ENCODE measurements at regions not wholly inside any gene's neighbourhood (a gene's known extent, or its start where the extent isn't known, plus 50 kb on each side); places are given as distances from the start of the nearest gene placed in this dataset.

DNA sequence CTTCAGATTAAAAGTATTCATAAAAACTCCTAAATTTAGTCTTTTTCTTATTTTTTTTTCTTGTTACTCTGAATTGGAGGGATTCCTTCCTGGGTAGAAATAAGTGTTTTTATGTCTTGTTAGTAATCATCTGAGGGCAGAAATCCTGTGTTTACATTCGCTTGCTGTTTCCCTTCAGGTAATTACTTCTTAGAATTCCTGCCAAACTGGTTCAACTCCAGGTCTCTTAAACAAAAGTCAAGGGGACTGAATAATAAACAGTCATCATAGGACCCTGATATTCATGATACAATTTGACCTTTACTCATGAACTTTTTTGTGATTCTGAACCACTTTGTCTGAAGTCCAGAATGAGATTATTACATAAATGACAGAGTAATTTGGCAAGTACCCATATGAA, 843.9 kb downstream of the FLRT2 start:
- POLR2A ChIA-PET (ENCODE audit: unreplicated experiment) = no interaction called here
- no TSS peak for BruUV-seq (replicated peaks)
- no peak for ATAC-seq (ENCODE audit: low read depth)

More for the DNA sequence above, 843.9 kb downstream of the FLRT2 start:
- in situ Hi-C loops (cut with MboI; ENCODE audit: low sequenced_read_pairs) = no loop called here
- no peak overlapping the region for H2AFZ ChIP-seq (replicated peaks; ENCODE audit: low read length, poor library complexity)
- H4K5ac ChIP-seq (ENCODE audit: low read depth, low read length) = no peak overlapping the region
- no peak overlapping the region for H3K18ac ChIP-seq (ENCODE audit: low read depth, low read length)
- no peak overlapping the region for H3K23ac ChIP-seq (ENCODE audit: low read depth, low read length)
- DNase-seq = no peak
- intact Hi-C loops (cut with micrococcal nuclease) = no loop called here
- H3K9ac ChIP-seq (ENCODE audit: low read depth, low read length) = no peak overlapping the region
- CTCF ChIA-PET = no interaction called here
- no peaks in the 10 kb centered on the region for H3K4me1 ChIP-seq (ENCODE audit: control insufficient read depth, insufficient read depth, low read length)
- H3K14ac ChIP-seq (replicated peaks; ENCODE audit: low read depth, low read length) = no peak overlapping the region
- no peaks in the 10 kb centered on the region; the same call in 1 of the 2 replicates for H3K9me3 ChIP-seq (ENCODE audit: control insufficient read depth, insufficient read depth, low read length)
- no peak overlapping the region for H4K8ac ChIP-seq (ENCODE audit: low read depth in 2 of 2, low read length in 2 of 2)
- H2AK5ac ChIP-seq (ENCODE audit: low read depth, low read length) = no peak overlapping the region
- no peak overlapping the region for H3K4me3 ChIP-seq (ENCODE audit: insufficient read depth, low read depth, low read length)
- H4K91ac ChIP-seq (ENCODE audit: insufficient read depth, low read depth, low read length) = no peak overlapping the region
- H2BK15ac ChIP-seq (ENCODE audit: low read depth, low read length) = no peak overlapping the region
- no peak overlapping the region for H2AK9ac ChIP-seq (replicated peaks; ENCODE audit: low read depth, low read length, poor library complexity)
- no peak overlapping the region for H3K27ac ChIP-seq (ENCODE audit: insufficient read depth, low read length)
- H3K56ac ChIP-seq (ENCODE audit: extremely low read depth, insufficient read depth, low read length) = no peak overlapping the region
- H3K27me3 ChIP-seq (ENCODE audit: control insufficient read depth, insufficient read depth, low read length) = no peaks in the 10 kb centered on the region
- no peaks in the 10 kb centered on the region for H4K20me1 ChIP-seq (ENCODE audit: insufficient read depth, low read length)
- no peak overlapping the region for H2BK5ac ChIP-seq (ENCODE audit: low read depth, low read length, poor library complexity, severe bottlenecking)
- no peak overlapping the region for H2BK20ac ChIP-seq (ENCODE audit: low read depth, low read length)
- no peaks in the 10 kb centered on the region for H3K9me1 ChIP-seq (ENCODE audit: insufficient read depth, low read length)
- no CpG with 5 or more reads among the region's 1 CpG for WGBS, 2 experiments (ENCODE audit: extremely low coverage in 2 of 2, insufficient read length in 1 of 2)
- TF ChIP-seq MAZ (IDR thresholded peaks at IDR 0.05; ENCODE audit: borderline replicate concordance, low read depth, low read length) (no peak), MAFK (IDR thresholded peaks at IDR 0.05; ENCODE audit: low read depth, low read length) (no peak), RAD21 (IDR thresholded peaks at IDR 0.05; ENCODE audit: low read length) (no peak), RCOR1 (IDR thresholded peaks at IDR 0.05; ENCODE audit: insufficient replicate concordance, low read length) (no peak), POLR2A (IDR thresholded peaks at IDR 0.05; ENCODE audit: low read depth, low read length) (no peak), CEBPB (IDR thresholded peaks at IDR 0.05; ENCODE audit: low read depth, low read length) (no peak), MXI1 (IDR thresholded peaks at IDR 0.05; ENCODE audit: borderline replicate concordance, low read depth, low read length) (no peak), FOS (IDR thresholded peaks at IDR 0.05; ENCODE audit: low read depth, low read length) (no peak)
- TF ChIP-seq, protein P1, sequence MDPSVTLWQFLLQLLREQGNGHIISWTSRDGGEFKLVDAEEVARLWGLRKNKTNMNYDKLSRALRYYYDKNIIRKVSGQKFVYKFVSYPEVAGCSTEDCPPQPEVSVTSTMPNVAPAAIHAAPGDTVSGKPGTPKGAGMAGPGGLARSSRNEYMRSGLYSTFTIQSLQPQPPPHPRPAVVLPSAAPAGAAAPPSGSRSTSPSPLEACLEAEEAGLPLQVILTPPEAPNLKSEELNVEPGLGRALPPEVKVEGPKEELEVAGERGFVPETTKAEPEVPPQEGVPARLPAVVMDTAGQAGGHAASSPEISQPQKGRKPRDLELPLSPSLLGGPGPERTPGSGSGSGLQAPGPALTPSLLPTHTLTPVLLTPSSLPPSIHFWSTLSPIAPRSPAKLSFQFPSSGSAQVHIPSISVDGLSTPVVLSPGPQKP (IDR thresholded peaks at IDR 0.05; ENCODE audit: borderline replicate concordance, low read depth, low read length) = no peak
- dilution Hi-C loops (cut with HindIII; ENCODE audit: low sequenced_read_pairs, unreplicated experiment) = no loop called here
- no peak overlapping the region for H3K4me2 ChIP-seq (ENCODE audit: low read depth, low read length)
- no peaks in the 10 kb centered on the region for H3K79me1 ChIP-seq (ENCODE audit: low read depth in 1 of 2, low read length in 2 of 2)
- no peak overlapping the region for H3K4ac ChIP-seq (ENCODE audit: low read depth, low read length)
- no peaks in the 10 kb centered on the region for H3K36me3 ChIP-seq (ENCODE audit: control insufficient read depth, insufficient read depth, low read length)
- no peak overlapping the region for H2BK120ac ChIP-seq (ENCODE audit: low read depth, low read length)

Data from IMR-90 (cell line).